Gastrocnemius medialis (tissue), 4 donors: ENCODE measurements at regions not wholly inside any gene's neighbourhood (a gene's known extent, or its start where the extent isn't known, plus 50 kb on each side); places are given as distances from the start of the nearest gene placed in this dataset.
"Not testable (repeated sequence)": the region's sequence is repeated elsewhere in the genome, so short reads cannot be mapped to it uniquely, and the experiment has no call there.

Source experiments
- ATAC-seq, 2 donors: fragments of 150-250 bp; one replicate each; pipeline ENCODE4 v1.9.1; 2016
- DNase-seq, 2 donors: peaks; one replicate each; pipeline ENCODE4 v3.0.0-alpha.2; 2019
- H3K27ac ChIP-seq, 4 donors: fragments of 200-600 bp; sonication (generic); 1 replicate in 1 of 4; 2 replicates in 3 of 4; pipeline ENCODE4 v1.5.1; 2016 to 2018; ENCODE audit warnings: mild to moderate bottlenecking in 2 of 4, moderate library complexity in 1 of 4
- H3K27me3 ChIP-seq, 3 donors: fragments of 200-600 bp; sonication (generic) in 2 of 3; 1 replicate in 1 of 3; 2 replicates in 2 of 3; pipeline versions ENCODE4 v1.5.1 to v1.6.0; 2016 to 2019; ENCODE audit warnings: mild to moderate bottlenecking in 1 of 3, moderate library complexity in 1 of 3
- H3K36me3 ChIP-seq, 2 donors: fragments of 200-600 bp; sonication (generic) in 1 of 2; one replicate each; pipeline ENCODE4 v1.5.1; 2017 to 2018
- H3K4me1 ChIP-seq, 2 donors: fragments of 200-600 bp; sonication (generic) in 1 of 2; one replicate each; pipeline ENCODE4 v1.5.1; 2016 to 2017; ENCODE audit warnings: mild to moderate bottlenecking in 2 of 2
- H3K4me3 ChIP-seq, 4 donors: fragments of 200-600 bp; sonication (generic) in 3 of 4; 1 replicate in 1 of 4; 2 replicates in 3 of 4; pipeline ENCODE4 v1.5.1; 2016 to 2019; ENCODE audit warnings: mild to moderate bottlenecking in 2 of 4
- H3K9me3 ChIP-seq, 3 donors: fragments of 200-600 bp; sonication (generic) in 2 of 3; 1 replicate in 1 of 3; 2 replicates in 2 of 3; pipeline ENCODE4 v1.5.1; 2016 to 2019
- POLR2A ChIP-seq, 2 donors: fragments of 450-650 bp; IDR thresholded peaks; one replicate each; pipeline ENCODE4 v1.6.1; 2017; ENCODE audit warnings: antibody characterized with exemption in 2 of 2, mild to moderate bottlenecking in 2 of 2, moderate library complexity in 2 of 2
- in situ Hi-C, 4 donors: fragments of 200-750 bp; cut with MboI; loops; one replicate each; pipeline versions ENCODE4 v1.15.0 to v1.8.0; 2017; ENCODE audit warnings: low sequenced_read_pairs in 4 of 4
- intact Hi-C: fragments of 100-400 bp; cut with DNase I; formaldehyde crosslinking; loops from one replicate; pipeline ENCODE4 v1.15.1; 2023; ENCODE audit warnings: low total_unique reads
- TF ChIP-seq, protein P1 (sequence below), 5 experiments: fragments of 450-650 bp in 3 of 5; fragments of 200-600 bp in 2 of 5; sonication (generic) in 2 of 5; IDR thresholded peaks in 4 of 5; conservative IDR thresholded peaks in 1 of 5; 1 replicate in 4 of 5; 2 replicates in 1 of 5; pipeline ENCODE4 v1.5.1; 2016 to 2019; ENCODE audit warnings: antibody characterized with exemption in 5 of 5, mild to moderate bottlenecking in 3 of 5, moderate library complexity in 3 of 5

GRCh38 chr1:208988811-208989222 lies 594.7 kb upstream of the CAMK1G start:
- no peak for TF ChIP-seq POLR2A (IDR thresholded peaks at IDR 0.05)
- TF ChIP-seq, protein P1, sequence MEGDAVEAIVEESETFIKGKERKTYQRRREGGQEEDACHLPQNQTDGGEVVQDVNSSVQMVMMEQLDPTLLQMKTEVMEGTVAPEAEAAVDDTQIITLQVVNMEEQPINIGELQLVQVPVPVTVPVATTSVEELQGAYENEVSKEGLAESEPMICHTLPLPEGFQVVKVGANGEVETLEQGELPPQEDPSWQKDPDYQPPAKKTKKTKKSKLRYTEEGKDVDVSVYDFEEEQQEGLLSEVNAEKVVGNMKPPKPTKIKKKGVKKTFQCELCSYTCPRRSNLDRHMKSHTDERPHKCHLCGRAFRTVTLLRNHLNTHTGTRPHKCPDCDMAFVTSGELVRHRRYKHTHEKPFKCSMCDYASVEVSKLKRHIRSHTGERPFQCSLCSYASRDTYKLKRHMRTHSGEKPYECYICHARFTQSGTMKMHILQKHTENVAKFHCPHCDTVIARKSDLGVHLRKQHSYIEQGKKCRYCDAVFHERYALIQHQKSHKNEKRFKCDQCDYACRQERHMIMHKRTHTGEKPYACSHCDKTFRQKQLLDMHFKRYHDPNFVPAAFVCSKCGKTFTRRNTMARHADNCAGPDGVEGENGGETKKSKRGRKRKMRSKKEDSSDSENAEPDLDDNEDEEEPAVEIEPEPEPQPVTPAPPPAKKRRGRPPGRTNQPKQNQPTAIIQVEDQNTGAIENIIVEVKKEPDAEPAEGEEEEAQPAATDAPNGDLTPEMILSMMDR (IDR thresholded peaks at IDR 0.05 in 4 of 5, conservative IDR thresholded peaks at IDR 0.05 in 1 of 5), result no peak
- no peaks in the 10 kb centered on the region for H3K9me3 ChIP-seq
- intact Hi-C loops, result no loop called here

GRCh38 chr1:208990456-208990855 lies 593.1 kb upstream of the CAMK1G start:
- Histone ChIP-seq H3K4me1 (no peaks in the 10 kb centered on the region), H3K9me3 (no peaks in the 10 kb centered on the region), H3K27me3 (no peaks in the 10 kb centered on the region), H3K4me3 (no peak overlapping the region), H3K36me3 (no peaks in the 10 kb centered on the region), H3K27ac (no peak overlapping the region)
- ATAC-seq (no peak), DNase-seq (no peak)
- TF ChIP-seq, protein P1 (IDR thresholded peaks at IDR 0.05 in 4 of 5, conservative IDR thresholded peaks at IDR 0.05 in 1 of 5), result no peak
- no peak for TF ChIP-seq POLR2A (IDR thresholded peaks at IDR 0.05)
- intact Hi-C loops, result no loop called here
- in situ Hi-C loops, result no loop called here

More at GRCh38 chr1:208988811-208989222, 594.7 kb upstream of the CAMK1G start:
- DNase-seq, result no peak
- no peaks in the 10 kb centered on the region for H3K27me3 ChIP-seq
- no peaks in the 10 kb centered on the region for H3K36me3 ChIP-seq
- H3K4me3 ChIP-seq, result peak overlapping the region in 3 of 4 donors; percentile 10 to 45 (median 15)
- H3K27ac ChIP-seq, result peak overlapping the region; percentile 16 to 62 (median 40)
- no peaks in the 10 kb centered on the region for H3K4me1 ChIP-seq
- no peak for ATAC-seq
- in situ Hi-C loops, result no loop called here

- H3K4me1 ChIP-seq, H3K27ac ChIP-seq, H3K36me3 ChIP-seq, H3K27me3 ChIP-seq, H3K9me3 ChIP-seq, intact Hi-C loops, DNase-seq, H3K4me3 ChIP-seq, ATAC-seq, in situ Hi-C loops: not testable (repeated sequence)
Observed at GRCh38 chr1:208997053-208997452, 586.5 kb upstream of the CAMK1G start.

DNA sequence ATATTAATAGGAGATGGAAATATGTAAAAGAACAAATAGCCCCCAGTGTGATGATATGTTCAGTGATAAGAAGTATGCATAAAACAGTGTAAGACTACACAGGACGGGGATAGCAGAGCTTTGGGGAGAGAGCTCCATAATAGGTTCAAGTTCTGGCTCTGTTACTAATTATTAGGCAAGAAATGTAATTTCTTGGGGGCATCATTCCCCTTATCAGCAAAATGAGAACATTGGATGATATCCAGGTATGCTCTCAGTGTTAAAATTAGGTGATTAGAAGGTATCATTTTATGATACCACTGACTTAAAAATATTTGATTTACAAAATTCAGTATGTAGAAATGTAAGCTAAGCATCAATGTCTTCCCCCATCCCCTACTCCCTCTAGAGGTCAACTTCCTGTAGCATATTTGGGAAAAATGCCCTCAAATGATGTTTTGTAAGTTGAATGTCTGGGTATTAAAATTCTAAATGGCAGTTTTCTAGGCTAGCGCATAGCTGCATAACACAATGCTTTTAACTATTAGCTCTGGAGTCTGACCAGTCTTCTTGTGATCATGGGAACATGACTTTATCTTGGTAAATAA lies 585.7 kb upstream of the CAMK1G start:
- H3K27me3 ChIP-seq, result no peaks in the 10 kb centered on the region
- H3K9me3 ChIP-seq, result no peaks in the 10 kb centered on the region
- DNase-seq (no peak), ATAC-seq (no peak)
- no peaks in the 10 kb centered on the region for H3K36me3 ChIP-seq
- H3K4me1 ChIP-seq, result no peaks in the 10 kb centered on the region
- in situ Hi-C loops, result no loop called here
- H3K27ac ChIP-seq, result no peak overlapping the region
- H3K4me3 ChIP-seq, result no peak overlapping the region
- TF ChIP-seq, protein P1 (IDR thresholded peaks at IDR 0.05 in 4 of 5, conservative IDR thresholded peaks at IDR 0.05 in 1 of 5), result no peak
- intact Hi-C loops, result no loop called here

GRCh38 chr1:209008586-209008985 lies 574.9 kb upstream of the CAMK1G start:
- intact Hi-C loops (no loop called here), in situ Hi-C loops (no loop called here)
- Histone ChIP-seq H3K27ac (no peak overlapping the region), H3K27me3 (no peaks in the 10 kb centered on the region), H3K4me1 (no peaks in the 10 kb centered on the region), H3K36me3 (no peaks in the 10 kb centered on the region), H3K9me3 (no peaks in the 10 kb centered on the region), H3K4me3 (no peak overlapping the region)
- ATAC-seq (no peak), DNase-seq (no peak)
- TF ChIP-seq, protein P1 (IDR thresholded peaks at IDR 0.05 in 4 of 5, conservative IDR thresholded peaks at IDR 0.05 in 1 of 5), result no peak
- TF ChIP-seq POLR2A (IDR thresholded peaks at IDR 0.05), result no peak
